ENCODE measurements at regions not wholly inside any gene's neighbourhood (a gene's known extent, or its start where the extent isn't known, plus 50 kb on each side); places are given as distances from the start of the nearest gene placed in this dataset.

DNA sequence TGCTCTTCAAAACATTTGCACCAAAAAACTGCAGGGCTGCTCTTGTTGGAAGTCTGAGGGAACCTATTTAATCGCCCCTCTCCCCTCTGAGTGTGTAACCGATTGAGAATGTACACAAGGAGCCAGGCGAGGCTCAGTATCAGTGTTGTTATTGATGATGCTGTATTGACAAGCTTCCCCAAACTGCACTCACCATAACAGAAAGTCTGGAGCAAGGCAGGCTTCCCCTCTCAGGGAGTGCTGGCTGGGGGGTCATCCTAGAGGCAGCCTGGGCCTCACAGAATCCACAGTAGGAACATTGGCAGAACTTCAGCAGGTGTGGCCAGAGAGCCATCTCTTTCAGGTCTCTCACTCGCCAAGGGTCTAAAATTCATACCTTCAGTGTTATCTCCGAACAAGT, 58.1 kb upstream of the TUNAR start:
- Mint-ChIP-seq H3K36me3 (ENCODE audit: low read depth) (no peaks in the 10 kb centered on the region), H3K27ac (no peak overlapping the region), H3K4me1 (ENCODE audit: low read depth) (no peaks in the 10 kb centered on the region), H3K4me3 (no peak overlapping the region), H3K9me3 (no peaks in the 10 kb centered on the region), H3K27me3 (peaks cover 66% of the 10 kb centered on the region)
- no peak for DNase-seq

DNA sequence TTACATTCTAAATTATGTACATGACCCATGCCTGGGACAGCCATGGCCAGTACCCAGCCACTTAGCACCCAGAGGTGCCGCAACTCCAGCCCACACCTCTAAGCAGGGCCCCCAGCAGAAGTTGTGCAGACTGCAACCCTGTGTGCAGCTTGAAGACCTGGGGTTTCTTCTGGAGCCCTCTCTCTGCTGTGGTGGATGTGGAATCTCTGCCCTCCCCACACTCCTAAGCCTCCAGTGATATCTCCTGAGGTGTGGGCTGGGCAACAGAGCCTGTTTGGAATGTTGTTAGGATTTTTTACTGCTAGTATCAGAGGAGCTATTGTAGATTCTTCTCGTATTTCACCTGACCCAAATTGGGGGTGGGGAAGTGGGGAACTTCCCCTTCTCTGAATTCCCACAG, 59.4 kb upstream of the TUNAR start:
- Mint-ChIP-seq H3K4me1 (ENCODE audit: low read depth) (no peaks in the 10 kb centered on the region), H3K4me3 (no peak overlapping the region), H3K27me3 (peaks cover 68% of the 10 kb centered on the region), H3K9me3 (no peaks in the 10 kb centered on the region), H3K27ac (no peak overlapping the region), H3K36me3 (ENCODE audit: low read depth) (no peaks in the 10 kb centered on the region)
- DNase-seq = no peak

DNA sequence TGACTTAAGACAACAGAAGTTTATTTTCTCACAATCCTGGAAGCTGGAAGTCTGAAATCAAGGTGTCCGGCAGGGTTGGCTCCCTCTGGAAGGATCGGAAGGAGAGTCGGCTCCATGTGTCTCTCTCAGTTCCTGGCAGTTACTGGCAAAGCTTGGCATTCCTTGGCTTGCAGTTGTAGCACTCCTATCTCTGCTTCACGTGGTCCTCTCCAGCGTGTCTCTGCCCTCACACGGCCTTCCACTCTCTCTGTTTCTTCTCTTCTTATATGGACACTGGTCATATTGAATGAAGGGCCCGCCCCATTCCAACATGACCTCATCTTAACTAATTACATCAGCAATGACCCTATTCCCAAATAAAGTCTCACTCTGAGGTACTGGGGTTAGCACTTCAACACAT, 60.1 kb upstream of the TUNAR start:
- DNase-seq = no peak
- Mint-ChIP-seq H3K4me1 (ENCODE audit: low read depth) (no peaks in the 10 kb centered on the region), H3K9me3 (no peaks in the 10 kb centered on the region), H3K4me3 (no peak overlapping the region), H3K27me3 (peaks cover 72% of the 10 kb centered on the region), H3K36me3 (ENCODE audit: low read depth) (no peaks in the 10 kb centered on the region), H3K27ac (no peak overlapping the region)

DNA sequence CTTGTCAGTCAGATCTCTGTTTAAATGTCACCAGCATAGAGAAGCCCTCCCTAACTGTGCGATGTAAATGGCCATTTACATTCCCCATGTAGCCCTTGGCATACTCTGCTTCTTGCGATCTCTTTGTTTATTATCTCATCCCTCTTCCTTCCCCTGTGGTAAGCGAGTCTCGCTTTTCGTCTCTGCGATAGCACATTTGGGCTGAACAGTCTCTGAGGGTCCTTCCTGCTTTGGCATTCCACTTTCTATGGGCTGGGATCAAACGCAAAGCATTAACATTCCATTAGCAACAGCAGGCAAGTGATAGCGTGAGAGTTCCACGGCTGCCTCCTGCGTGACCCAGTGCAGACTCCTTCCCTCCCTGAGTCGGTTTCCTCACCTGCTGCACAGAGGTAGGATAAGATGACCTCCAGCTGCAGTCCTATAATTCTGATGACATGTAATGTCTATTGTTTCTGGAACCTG, 61.4 kb upstream of the TUNAR start:
- Mint-ChIP-seq H3K27me3 (peaks cover 80% of the 10 kb centered on the region), H3K9me3 (no peaks in the 10 kb centered on the region), H3K4me3 (no peak overlapping the region), H3K4me1 (ENCODE audit: low read depth) (no peaks in the 10 kb centered on the region), H3K36me3 (ENCODE audit: low read depth) (no peaks in the 10 kb centered on the region), H3K27ac (no peak overlapping the region)
- DNase-seq = no peak

DNA sequence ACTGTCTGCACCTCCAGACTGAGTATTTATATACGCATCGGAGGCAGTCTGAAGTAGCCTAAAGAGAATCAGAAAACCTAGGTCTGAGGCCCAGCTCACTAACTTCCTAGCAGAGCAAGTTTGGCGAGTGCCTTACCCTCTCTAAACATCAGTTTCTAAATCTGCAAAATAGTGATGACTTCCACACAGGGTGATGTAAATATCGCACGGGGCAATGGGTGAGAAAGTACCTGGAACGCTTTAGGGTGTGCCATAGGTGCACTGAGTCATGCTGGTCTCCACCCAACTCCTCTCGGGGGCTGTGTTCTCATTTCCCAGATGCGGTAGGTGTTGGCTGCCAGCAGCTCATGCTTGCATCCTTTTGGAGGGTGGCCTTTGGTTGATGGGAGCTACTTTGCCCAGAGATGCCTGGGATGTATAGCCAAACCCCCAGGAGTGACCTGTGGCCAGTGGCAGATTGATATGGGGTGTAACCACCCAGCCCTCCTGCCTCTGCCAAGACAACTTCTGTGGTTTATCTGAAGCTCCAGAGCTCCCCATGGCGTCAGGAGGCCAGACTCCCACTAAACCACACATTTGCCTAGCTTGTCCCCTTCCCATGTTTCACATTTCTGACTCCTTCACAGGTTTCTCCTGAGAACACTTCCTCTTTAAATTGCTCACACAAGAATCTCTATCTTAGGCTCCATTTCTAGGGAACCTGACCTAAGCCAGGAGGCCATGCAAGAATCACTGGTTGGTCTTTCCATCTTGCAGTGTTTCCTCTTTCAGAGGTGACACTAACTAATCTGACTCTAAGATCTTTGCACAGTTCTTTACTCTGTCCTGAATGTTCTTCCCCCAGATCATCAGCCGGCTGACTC, 62.0 kb upstream of the TUNAR start:
- Mint-ChIP-seq H3K27me3 (peaks cover 81% of the 10 kb centered on the region), H3K4me1 (ENCODE audit: low read depth) (no peaks in the 10 kb centered on the region)
- no peak for DNase-seq

DNA sequence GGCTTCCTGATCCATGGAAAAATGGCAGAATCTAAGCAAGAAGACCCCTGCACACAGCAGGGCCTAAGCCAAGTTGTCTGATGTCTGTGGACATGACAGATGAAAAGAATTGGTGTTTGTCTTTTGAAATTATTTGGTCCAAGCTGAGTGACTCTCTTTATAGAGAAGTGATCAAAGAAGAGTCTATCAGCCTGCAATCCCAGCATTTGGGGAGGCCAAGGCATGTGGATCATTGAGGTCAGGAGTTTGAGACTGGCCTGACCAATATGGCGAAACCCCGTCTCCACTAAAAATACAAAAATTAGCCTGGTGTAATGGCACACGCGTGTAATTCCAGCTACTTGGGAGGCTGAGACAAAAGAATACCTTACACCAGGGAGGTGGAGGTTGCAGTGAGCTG, 64.8 kb upstream of the TUNAR start:
- no peak for DNase-seq
- H3K4me1 Mint-ChIP-seq (ENCODE audit: low read depth) = no peaks in the 10 kb centered on the region
- peaks cover 9% of the 10 kb centered on the region for H3K9me3 Mint-ChIP-seq
- H3K27me3 Mint-ChIP-seq = peaks cover 76% of the 10 kb centered on the region
- H3K27ac Mint-ChIP-seq = no peak overlapping the region
- H3K36me3 Mint-ChIP-seq (ENCODE audit: low read depth) = no peaks in the 10 kb centered on the region
- no peak overlapping the region for H3K4me3 Mint-ChIP-seq

More for the DNA sequence above, 62.0 kb upstream of the TUNAR start:
- Mint-ChIP-seq H3K9me3 (no peaks in the 10 kb centered on the region), H3K4me3 (no peak overlapping the region), H3K27ac (no peak overlapping the region), H3K36me3 (ENCODE audit: low read depth) (no peaks in the 10 kb centered on the region)

DNA sequence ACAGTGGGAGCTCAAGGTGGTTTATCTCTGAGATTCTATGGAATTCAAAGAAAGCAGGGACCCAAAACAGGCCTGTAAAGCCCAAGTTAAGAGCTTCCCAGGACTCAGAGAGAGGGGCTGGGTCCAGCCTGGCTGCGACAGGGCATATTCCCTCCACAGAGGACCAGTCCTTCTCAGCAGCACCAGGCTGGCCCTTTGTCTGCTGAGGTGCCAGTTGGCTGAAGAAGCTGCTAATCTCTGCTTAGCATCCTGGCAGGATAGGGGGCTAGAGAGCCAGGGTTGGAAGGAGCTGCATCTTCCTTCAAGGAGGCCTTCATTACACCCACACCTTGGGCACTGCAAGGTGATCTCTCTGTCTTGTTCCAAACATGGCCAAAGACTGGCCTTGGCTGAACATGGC, 68.3 kb upstream of the TUNAR start:
- no peak for DNase-seq
- H3K4me1 Mint-ChIP-seq (ENCODE audit: low read depth) = no peaks in the 10 kb centered on the region
- H3K36me3 Mint-ChIP-seq (ENCODE audit: low read depth) = no peaks in the 10 kb centered on the region
- H3K27ac Mint-ChIP-seq = no peak overlapping the region
- H3K27me3 Mint-ChIP-seq = peaks cover 46% of the 10 kb centered on the region
- H3K4me3 Mint-ChIP-seq = no peak overlapping the region
- peaks cover 25% of the 10 kb centered on the region for H3K9me3 Mint-ChIP-seq

DNA sequence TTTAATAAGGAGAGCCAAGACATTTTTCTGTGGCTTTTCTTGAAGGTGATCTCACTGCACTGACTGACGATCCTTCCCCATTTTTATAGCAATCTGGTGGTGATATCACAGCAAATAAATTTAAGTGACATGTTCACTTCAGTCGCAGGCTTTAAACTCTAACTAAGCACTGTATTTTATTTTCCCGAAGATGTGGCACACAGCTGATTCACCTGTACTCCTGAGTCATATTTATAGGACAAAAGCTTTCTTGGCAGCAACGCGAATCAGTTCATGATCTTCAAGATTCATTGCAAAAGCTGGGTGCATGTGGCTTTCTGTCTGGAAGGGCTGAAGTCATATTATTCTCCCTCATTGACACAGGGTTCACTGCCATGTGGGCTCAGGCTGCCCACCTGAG, 79.8 kb upstream of the TUNAR start:
- no peak overlapping the region for H3K27ac Mint-ChIP-seq

DNA sequence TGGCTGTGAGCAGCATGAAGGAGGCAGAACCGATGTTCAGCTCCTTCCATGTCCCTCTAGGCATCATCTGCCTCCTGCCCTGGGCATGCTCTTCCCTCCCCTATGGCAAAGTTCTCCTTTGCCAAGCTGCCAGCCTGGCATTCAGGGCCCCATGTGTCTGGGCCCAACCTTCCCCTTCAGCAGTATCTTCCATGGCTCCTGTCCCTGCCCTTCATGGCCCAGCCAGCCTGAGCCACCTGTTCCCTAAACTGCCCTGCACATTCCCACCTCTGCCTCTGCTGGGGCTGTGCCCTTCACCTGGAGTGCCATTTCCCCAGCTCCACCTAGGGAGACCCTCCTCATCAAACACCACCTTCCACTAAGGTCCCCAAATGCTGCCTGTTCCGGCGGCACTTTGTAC, 74.0 kb upstream of the TCL1A start:
- DNase-seq = no peak
- Mint-ChIP-seq H3K36me3 (ENCODE audit: low read depth) (no peaks in the 10 kb centered on the region), H3K4me3 (no peak overlapping the region), H3K27ac (no peak overlapping the region), H3K27me3 (peaks cover 42% of the 10 kb centered on the region), H3K4me1 (ENCODE audit: low read depth) (no peaks in the 10 kb centered on the region), H3K9me3 (no peaks in the 10 kb centered on the region)

More for the DNA sequence above, 79.8 kb upstream of the TUNAR start:
- no peaks in the 10 kb centered on the region for H3K4me1 Mint-ChIP-seq (ENCODE audit: low read depth)
- H3K4me3 Mint-ChIP-seq = no peak overlapping the region
- peaks cover 26% of the 10 kb centered on the region for H3K27me3 Mint-ChIP-seq
- H3K36me3 Mint-ChIP-seq (ENCODE audit: low read depth) = no peaks in the 10 kb centered on the region
- DNase-seq = no peak
- H3K9me3 Mint-ChIP-seq = no peaks in the 10 kb centered on the region

DNA sequence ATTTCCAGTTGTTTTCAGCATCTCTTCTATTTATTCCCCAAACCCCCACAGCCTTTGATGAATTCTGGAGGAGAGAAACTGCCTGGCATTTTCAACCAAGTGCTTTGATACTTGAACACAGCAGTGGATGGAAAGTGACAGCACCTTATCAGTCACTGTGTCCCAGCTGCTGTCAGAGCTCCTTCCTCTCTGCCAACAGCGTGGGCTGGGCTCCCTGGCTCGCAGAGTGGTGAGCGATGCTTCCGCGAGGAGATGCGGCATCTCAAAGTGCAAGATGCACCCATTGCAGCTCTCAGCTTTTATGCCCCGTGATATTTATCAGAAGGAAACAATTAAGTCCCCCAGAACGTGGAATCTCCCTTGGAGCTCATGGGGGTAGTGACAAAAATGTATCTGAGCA, 72.6 kb upstream of the TCL1A start:
- H3K27ac Mint-ChIP-seq = no peak overlapping the region

DNA sequence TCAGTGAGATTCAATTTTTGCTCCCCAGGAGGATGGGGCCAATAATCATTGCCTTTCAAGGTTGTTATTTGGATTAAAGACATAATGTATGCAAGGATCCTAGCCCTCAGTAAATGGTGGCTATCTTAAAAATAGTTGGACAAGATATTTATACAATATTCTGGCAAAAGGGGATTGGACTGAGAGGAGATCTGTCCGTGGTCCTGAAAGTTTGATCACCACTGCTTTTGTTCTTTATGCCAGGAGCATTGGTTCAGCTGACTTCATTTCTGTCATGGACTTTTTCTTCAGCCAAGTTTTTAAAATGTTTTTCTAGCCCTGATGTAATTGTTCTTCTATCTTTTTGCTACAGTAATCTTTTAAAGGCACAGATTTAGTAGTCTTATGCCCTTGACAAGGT, 70.2 kb upstream of the TCL1A start:
- Mint-ChIP-seq H3K36me3 (ENCODE audit: low read depth) (no peaks in the 10 kb centered on the region), H3K27me3 (peaks cover 23% of the 10 kb centered on the region), H3K9me3 (no peaks in the 10 kb centered on the region), H3K4me3 (no peak overlapping the region), H3K27ac (no peak overlapping the region), H3K4me1 (ENCODE audit: low read depth) (no peaks in the 10 kb centered on the region)
- no peak for DNase-seq

More for the DNA sequence above, 72.6 kb upstream of the TCL1A start:
- H3K9me3 Mint-ChIP-seq = no peaks in the 10 kb centered on the region
- no peak for DNase-seq
- H3K4me3 Mint-ChIP-seq = no peak overlapping the region
- H3K27me3 Mint-ChIP-seq = peaks cover 38% of the 10 kb centered on the region
- H3K4me1 Mint-ChIP-seq (ENCODE audit: low read depth) = no peaks in the 10 kb centered on the region
- no peaks in the 10 kb centered on the region for H3K36me3 Mint-ChIP-seq (ENCODE audit: low read depth)

DNA sequence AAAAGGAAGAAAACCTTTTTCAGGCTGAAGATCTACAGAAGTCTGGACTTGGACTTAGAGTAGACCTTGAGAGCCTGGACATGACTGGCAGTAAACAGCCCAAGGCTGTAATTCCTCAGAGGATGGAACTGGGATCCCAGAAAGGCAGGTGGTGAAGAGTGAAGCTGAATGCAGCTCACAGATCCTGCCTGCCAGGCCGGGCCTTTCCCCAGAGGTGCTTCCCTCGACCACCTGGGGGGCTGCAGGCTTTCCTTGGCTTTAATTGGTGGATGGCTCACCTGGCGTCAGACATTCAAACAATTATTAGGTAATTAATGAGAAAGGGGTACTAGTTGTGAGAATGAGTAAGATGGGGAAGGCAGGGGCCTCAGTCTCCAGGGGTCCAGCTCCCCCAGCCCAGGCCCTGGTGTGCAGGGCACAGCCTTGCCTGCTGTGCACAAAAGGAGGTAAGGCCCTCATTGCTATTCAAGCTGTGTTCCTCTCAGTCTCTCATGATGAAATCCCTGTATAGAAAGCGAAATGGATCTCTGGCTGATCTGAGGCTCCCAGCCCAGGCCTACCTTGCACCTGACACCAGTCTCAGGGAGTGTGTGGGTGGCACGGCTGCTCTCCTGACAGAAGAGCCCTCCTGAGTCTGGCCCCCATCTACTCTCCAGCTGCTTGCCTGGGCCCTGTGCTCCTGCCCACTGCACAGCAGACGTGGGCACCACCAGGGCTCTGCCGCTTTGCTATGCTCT, 63.0 kb upstream of the TCL1A start:
- no peak for DNase-seq
- H3K9me3 Mint-ChIP-seq = no peaks in the 10 kb centered on the region
- H3K4me1 Mint-ChIP-seq (ENCODE audit: low read depth) = no peaks in the 10 kb centered on the region
- peaks cover 14% of the 10 kb centered on the region for H3K27me3 Mint-ChIP-seq
- H3K27ac Mint-ChIP-seq = no peak overlapping the region
- no peak overlapping the region for H3K4me3 Mint-ChIP-seq
- H3K36me3 Mint-ChIP-seq (ENCODE audit: low read depth) = no peaks in the 10 kb centered on the region

DNA sequence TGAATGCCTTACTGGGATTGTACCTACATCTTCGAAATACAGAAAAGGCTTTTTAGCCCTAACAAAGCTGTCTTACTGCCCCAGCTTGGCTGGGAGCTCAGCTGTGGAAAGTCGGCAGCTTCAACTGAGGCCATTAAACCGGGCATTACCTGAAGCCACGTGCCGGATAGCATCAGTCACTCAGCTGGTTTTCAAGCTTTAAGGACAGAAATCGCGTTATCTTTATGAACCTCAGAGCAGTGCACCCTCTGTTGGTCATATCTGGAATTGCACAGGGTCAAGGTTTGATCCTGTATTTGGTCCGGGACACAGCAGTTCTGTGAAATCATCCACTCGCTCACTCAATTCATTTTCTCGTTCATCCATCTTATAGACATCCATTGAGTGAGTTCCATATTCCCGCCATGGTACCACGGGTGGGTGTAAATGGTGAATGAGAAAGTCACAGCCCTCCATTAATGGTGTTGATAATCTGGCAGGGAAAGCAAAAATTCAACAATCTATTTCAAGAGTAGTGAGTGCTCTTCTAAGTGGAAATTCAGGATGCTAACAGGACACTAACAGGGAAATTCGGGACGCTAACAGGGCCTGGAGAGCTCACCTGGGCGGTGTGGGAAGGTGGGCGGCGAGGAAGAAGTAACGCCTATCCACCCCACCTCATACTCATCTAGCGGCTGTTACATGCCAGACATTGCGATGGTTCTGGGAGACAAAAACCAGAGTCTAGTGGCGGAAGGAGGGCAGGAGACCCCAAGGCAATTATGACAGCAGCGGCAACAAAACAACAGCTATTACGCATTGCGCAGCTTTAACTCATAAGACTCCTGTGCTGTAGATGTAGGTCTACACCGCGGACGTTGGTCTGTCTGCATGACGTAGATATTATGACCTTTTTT, 60.6 kb upstream of the TCL1A start:
- peak; percentile 55 for DNase-seq
- H3K4me3 Mint-ChIP-seq = no peak overlapping the region
- peaks cover 2% of the 10 kb centered on the region for H3K4me1 Mint-ChIP-seq (ENCODE audit: low read depth)
- no peaks in the 10 kb centered on the region for H3K9me3 Mint-ChIP-seq
- H3K27ac Mint-ChIP-seq = no peak overlapping the region
- H3K27me3 Mint-ChIP-seq = peaks cover 16% of the 10 kb centered on the region
- H3K36me3 Mint-ChIP-seq (ENCODE audit: low read depth) = no peaks in the 10 kb centered on the region

DNA sequence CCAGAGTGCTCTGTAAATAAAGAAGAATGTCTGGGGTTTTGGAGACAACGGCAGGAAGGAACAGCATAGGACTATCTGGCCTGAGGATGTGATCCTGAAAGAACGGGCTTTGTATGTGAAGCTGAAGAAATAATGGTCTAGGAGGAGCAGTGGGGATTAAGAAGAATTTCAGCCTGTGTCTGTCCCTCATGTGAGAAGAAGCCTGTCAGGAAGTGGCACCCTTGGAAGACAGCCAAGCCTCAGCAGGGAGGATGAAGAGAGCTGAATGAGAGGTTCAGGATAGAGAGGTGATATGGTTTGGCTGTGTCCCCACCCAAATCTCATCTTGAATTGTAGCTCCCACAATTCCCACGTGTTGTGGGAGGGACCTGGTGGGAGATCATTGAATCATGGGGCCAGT, 56.9 kb upstream of the TCL1A start:
- Mint-ChIP-seq H3K9me3 (no peaks in the 10 kb centered on the region), H3K27me3 (peaks cover 29% of the 10 kb centered on the region), H3K4me1 (ENCODE audit: low read depth) (peaks cover 2% of the 10 kb centered on the region), H3K36me3 (ENCODE audit: low read depth) (no peaks in the 10 kb centered on the region), H3K27ac (no peak overlapping the region), H3K4me3 (no peak overlapping the region)
- DNase-seq = no peak
